Subcutaneous abdominal adipose tissue (tissue), 5 donors: ENCODE measurements at regions not wholly inside any gene's neighbourhood (a gene's known extent, or its start where the extent isn't known, plus 50 kb on each side); places are given as distances from the start of the nearest gene placed in this dataset.
"Not testable (repeated sequence)": the region's sequence is repeated elsewhere in the genome, so short reads cannot be mapped to it uniquely, and the experiment has no call there.

Source experiments
- H3K27ac ChIP-seq: one replicate; pipeline ENCODE4 v1.7.0; 2013; ENCODE audit warnings: low read depth, mild to moderate bottlenecking, inconsistent platforms, low read length, moderate library complexity
- H3K27me3 ChIP-seq, 5 donors: one replicate each; pipeline ENCODE4 v1.7.0; 2013; ENCODE audit warnings: low read length in 5 of 5, inconsistent platforms in 1 of 5; ENCODE audit not compliant: control insufficient read depth in 5 of 5, insufficient read depth in 4 of 5
- H3K36me3 ChIP-seq, 5 donors: one replicate each; pipeline ENCODE4 v1.7.0; 2013; ENCODE audit warnings: low read length in 5 of 5; ENCODE audit not compliant: control insufficient read depth in 5 of 5, insufficient read depth in 5 of 5
- H3K4me1 ChIP-seq, 5 donors: one replicate each; pipeline ENCODE4 v1.7.0; 2013; ENCODE audit warnings: low read length in 5 of 5, mild to moderate bottlenecking in 3 of 5, moderate library complexity in 1 of 5; ENCODE audit not compliant: control insufficient read depth in 5 of 5, insufficient read depth in 5 of 5
- H3K4me3 ChIP-seq, 5 donors: one replicate each; pipeline ENCODE4 v1.7.0; 2013; ENCODE audit warnings: low read length in 5 of 5, low read depth in 1 of 5
- H3K9ac ChIP-seq, 5 donors: one replicate each; pipeline ENCODE4 v1.7.0; 2013; ENCODE audit warnings: low read length in 5 of 5, mild to moderate bottlenecking in 4 of 5, moderate library complexity in 3 of 5
- H3K9me3 ChIP-seq, 5 donors: one replicate each; pipeline ENCODE4 v1.7.0; 2013; ENCODE audit warnings: low read length in 5 of 5; ENCODE audit not compliant: control insufficient read depth in 5 of 5
- donor health status: healthy.
- donor health status: healthy.
- donor health status: healthy.
- donor health status: healthy.
- donor health status: healthy.

- H3K36me3 ChIP-seq, H3K9me3 ChIP-seq, H3K27ac ChIP-seq, H3K27me3 ChIP-seq, H3K4me3 ChIP-seq, H3K9ac ChIP-seq, H3K4me1 ChIP-seq: not testable (repeated sequence)
Observed at GRCh38 chr7:10649120-10649519, 324.6 kb upstream of the PHF14 start.

- H3K27ac ChIP-seq, result no peak overlapping the region
Observed at GRCh38 chr7:10655031-10655430, 318.6 kb upstream of the PHF14 start.

GRCh38 chr7:10657201-10657600 lies 316.5 kb upstream of the PHF14 start:
- H3K9me3 ChIP-seq, result no peaks in the 10 kb centered on the region
- H3K27ac ChIP-seq, result no peak overlapping the region
- H3K4me3 ChIP-seq, result no peak overlapping the region
- H3K9ac ChIP-seq, result no peak overlapping the region
- H3K36me3 ChIP-seq, result no peaks in the 10 kb centered on the region
- H3K4me1 ChIP-seq, result no peaks in the 10 kb centered on the region
- no peaks in the 10 kb centered on the region for H3K27me3 ChIP-seq

More at GRCh38 chr7:10655031-10655430, 318.6 kb upstream of the PHF14 start:
- H3K9ac ChIP-seq, result no peak overlapping the region
- H3K36me3 ChIP-seq, result no peaks in the 10 kb centered on the region
- H3K4me1 ChIP-seq, result no peaks in the 10 kb centered on the region
- no peaks in the 10 kb centered on the region for H3K9me3 ChIP-seq
- no peak overlapping the region for H3K4me3 ChIP-seq
- H3K27me3 ChIP-seq, result no peaks in the 10 kb centered on the region

GRCh38 chr7:10657837-10658236 lies 315.8 kb upstream of the PHF14 start:
- Histone ChIP-seq H3K36me3 (no peaks in the 10 kb centered on the region), H3K9ac (no peak overlapping the region), H3K27me3 (no peaks in the 10 kb centered on the region), H3K4me3 (no peak overlapping the region), H3K27ac (no peak overlapping the region), H3K9me3 (no peaks in the 10 kb centered on the region), H3K4me1 (no peaks in the 10 kb centered on the region)

GRCh38 chr7:10662491-10662890 lies 311.2 kb upstream of the PHF14 start:
- H3K9me3 ChIP-seq, result no peaks in the 10 kb centered on the region
- no peaks in the 10 kb centered on the region for H3K27me3 ChIP-seq
- H3K9ac ChIP-seq, result no peak overlapping the region
- H3K36me3 ChIP-seq, result no peaks in the 10 kb centered on the region
- no peak overlapping the region for H3K27ac ChIP-seq
- no peaks in the 10 kb centered on the region for H3K4me1 ChIP-seq
- H3K4me3 ChIP-seq, result no peak overlapping the region

- no peaks in the 10 kb centered on the region for H3K9me3 ChIP-seq
- H3K27me3 ChIP-seq, result no peaks in the 10 kb centered on the region
- H3K4me1 ChIP-seq, result no peaks in the 10 kb centered on the region
- H3K4me3 ChIP-seq, result no peak overlapping the region
- H3K27ac ChIP-seq, result no peak overlapping the region
- H3K9ac ChIP-seq, result no peak overlapping the region
- no peaks in the 10 kb centered on the region for H3K36me3 ChIP-seq
Observed at GRCh38 chr7:10662982-10663884, 310.4 kb upstream of the PHF14 start.

GRCh38 chr7:10672186-10672585 lies 301.5 kb upstream of the PHF14 start:
- Histone ChIP-seq H3K9me3 (peaks cover 0 to 6% (median 2%) of the 10 kb centered on the region in 5 donors), H3K36me3 (no peaks in the 10 kb centered on the region), H3K4me1 (no peaks in the 10 kb centered on the region), H3K9ac (no peak overlapping the region), H3K27ac (no peak overlapping the region), H3K27me3 (no peaks in the 10 kb centered on the region), H3K4me3 (no peak overlapping the region)

- Histone ChIP-seq H3K4me3 (no peak overlapping the region), H3K27ac (no peak overlapping the region), H3K4me1 (no peaks in the 10 kb centered on the region), H3K9ac (no peak overlapping the region), H3K27me3 (no peaks in the 10 kb centered on the region), H3K9me3 (peaks cover 0 to 3% (median under 1%) of the 10 kb centered on the region in 5 donors), H3K36me3 (no peaks in the 10 kb centered on the region)
Observed at GRCh38 chr7:10677211-10677610, 296.5 kb upstream of the PHF14 start.

GRCh38 chr7:10677668-10678232 lies 295.9 kb upstream of the PHF14 start:
- H3K4me3 ChIP-seq, result no peak overlapping the region
- H3K4me1 ChIP-seq, result no peaks in the 10 kb centered on the region

GRCh38 chr7:10684606-10685005 lies 289.1 kb upstream of the PHF14 start:
- Histone ChIP-seq H3K27me3 (peaks cover 0 to 5% (median 0%) of the 10 kb centered on the region in 5 donors), H3K9me3 (no peaks in the 10 kb centered on the region), H3K27ac (no peak overlapping the region), H3K36me3 (no peaks in the 10 kb centered on the region), H3K4me3 (no peak overlapping the region), H3K9ac (no peak overlapping the region), H3K4me1 (no peaks in the 10 kb centered on the region)

More at GRCh38 chr7:10677668-10678232, 295.9 kb upstream of the PHF14 start:
- Histone ChIP-seq H3K9ac (no peak overlapping the region), H3K27ac (no peak overlapping the region), H3K9me3 (no peaks in the 10 kb centered on the region), H3K36me3 (no peaks in the 10 kb centered on the region), H3K27me3 (no peaks in the 10 kb centered on the region)
